ENCODE measurements at regions not wholly inside any gene's neighbourhood (a gene's known extent, or its start where the extent isn't known, plus 50 kb on each side); places are given as distances from the start of the nearest gene placed in this dataset.
"Not testable (repeated sequence)": the region's sequence is repeated elsewhere in the genome, so short reads cannot be mapped to it uniquely, and the experiment has no call there.

GRCh38 chr3:137463131-137463530 is 301.0 kb upstream of the SOX14 start:
- DNase-seq: no peak

DNA sequence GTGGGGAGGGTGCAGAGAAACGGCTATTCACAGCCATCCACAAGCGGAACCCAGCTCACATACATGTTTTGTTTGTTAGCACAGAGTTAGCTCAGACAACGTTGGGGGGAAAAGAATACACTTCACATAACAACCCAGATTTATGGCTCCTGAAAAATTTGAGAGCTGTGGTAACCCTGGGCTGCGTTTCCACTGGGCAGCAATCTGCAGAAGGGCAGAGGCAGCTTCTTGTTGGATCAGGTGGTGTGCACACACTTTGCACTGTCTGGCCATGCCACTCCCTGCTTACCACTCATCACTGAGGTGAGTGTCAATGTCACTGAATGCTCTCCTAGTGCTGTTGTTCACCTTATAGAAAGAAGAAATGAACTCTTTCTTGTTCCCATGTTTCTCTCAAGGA is 299.8 kb upstream of the SOX14 start:
- no peak for DNase-seq

GRCh38 chr3:137468446-137468845 is 295.7 kb upstream of the SOX14 start:
- no peak for DNase-seq

DNA sequence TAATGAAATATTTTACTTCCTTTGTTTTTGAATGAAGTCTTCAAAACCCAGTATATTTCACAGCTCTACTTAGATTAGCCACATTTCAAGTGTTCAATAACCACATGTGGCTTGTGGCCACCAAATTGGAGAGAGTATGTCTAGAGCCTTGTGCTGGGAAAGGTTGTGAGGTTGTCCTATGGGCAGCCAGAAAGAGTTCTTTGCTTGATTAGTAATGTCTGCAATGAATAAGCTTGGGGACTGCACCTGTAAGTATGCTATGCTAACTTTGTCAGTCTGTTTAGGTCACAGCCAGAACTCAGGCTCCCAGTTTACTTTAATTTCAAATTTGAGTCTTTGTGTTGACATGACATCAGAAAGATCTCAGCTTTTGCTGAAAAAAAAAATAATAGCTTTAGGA is 294.9 kb upstream of the SOX14 start:
- no peak for DNase-seq

- no peak for DNase-seq
Observed at GRCh38 chr3:137471130-137471529, 293.0 kb upstream of the SOX14 start.

DNA sequence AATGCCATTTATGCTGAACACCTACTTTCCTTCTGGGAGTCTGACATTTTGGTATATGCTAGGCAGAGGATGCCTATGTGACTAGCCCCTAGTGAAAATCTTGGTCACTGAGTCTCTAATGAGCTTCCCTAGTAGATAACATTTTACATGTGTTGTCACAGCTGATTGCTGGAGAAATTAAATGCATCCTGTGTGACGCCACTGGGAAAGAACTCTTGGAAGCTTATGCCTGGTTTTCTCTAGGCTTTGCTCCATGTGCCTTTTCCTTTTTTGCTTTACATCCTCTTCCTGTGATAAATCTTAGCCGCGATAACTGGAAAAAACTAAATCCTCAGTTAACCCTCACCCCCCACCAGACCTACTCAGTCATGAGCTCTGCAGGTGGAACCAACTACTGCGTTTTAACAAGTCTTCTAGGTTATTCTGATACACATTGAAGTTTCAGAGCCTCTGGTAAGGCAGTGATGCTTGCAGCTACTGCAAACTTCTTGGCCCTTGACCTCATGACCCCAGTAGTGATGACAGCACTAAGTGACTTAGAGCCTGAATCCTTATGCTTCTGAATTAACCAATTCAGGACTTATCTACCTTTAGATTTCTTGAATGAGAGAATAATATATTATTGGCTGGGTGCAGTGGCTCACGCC is 292.4 kb upstream of the SOX14 start:
- no peak for DNase-seq

DNA sequence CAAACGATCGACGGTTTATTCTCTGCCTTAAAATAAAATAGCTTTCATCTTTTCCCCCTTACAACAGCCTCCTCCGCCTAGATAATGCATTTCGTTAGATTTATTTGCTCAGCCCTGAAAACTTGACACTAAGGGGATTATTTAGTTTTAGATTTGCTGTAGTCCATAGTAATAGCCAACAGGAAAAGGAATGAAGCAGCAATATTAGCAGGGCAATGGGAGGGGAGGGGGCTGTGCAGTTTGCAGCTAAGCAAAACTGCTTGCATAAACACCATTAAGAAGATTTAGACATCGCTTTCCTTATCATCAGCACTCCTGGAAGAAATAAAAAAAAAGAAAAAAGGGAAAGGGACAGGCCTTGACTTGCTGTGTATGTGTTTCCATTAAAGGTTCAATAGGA is 286.5 kb upstream of the SOX14 start:
- no peak for DNase-seq

- DNase-seq: no peak
Observed at GRCh38 chr3:137509354-137510045, 254.6 kb upstream of the SOX14 start.

DNA sequence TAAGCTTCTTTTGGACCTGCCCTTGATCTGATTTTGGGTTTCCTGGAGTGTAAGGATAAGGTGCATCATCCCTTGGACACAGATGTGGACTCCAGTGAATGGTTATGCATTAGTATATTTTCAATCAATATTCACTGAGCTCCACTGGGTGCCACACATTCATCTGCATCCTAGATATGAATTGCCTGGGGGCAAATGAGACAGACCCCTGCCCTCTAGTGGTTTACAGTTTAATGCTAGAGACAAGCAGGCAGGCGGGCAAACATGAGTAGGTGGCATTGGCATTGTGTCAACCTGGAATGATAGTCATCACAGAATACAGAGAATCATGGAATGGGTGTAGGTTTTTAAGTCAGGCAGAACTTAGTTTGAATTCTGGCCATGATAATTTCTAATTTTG is 252.5 kb upstream of the SOX14 start:
- no peak for DNase-seq

- no peak for DNase-seq
Observed at GRCh38 chr3:137514853-137515252, 249.3 kb upstream of the SOX14 start.

- DNase-seq: no peak
Observed at GRCh38 chr3:137519602-137520001, 244.5 kb upstream of the SOX14 start.

DNA sequence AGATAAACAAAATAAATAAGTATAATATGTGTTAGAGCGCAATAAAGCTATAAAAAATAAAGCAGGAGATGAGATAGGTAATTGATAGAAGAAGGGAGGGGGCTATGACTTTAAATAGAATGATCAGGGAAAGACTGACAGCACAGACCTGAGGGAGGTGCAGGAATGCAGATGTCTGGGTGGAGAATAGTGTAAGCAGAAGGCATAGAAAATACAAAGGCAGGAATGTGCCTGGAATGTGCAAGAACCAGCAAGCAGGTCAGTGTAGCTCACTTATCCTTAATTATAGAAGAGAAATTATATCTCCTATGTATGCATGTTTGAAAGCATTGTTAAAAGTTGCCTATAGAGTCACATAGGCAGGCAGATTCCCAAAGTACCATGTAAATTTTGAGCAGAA is 239.4 kb upstream of the SOX14 start:
- no peak for DNase-seq

GRCh38 chr3:137525471-137525870 is 238.6 kb upstream of the SOX14 start:
- no peak for DNase-seq

DNA sequence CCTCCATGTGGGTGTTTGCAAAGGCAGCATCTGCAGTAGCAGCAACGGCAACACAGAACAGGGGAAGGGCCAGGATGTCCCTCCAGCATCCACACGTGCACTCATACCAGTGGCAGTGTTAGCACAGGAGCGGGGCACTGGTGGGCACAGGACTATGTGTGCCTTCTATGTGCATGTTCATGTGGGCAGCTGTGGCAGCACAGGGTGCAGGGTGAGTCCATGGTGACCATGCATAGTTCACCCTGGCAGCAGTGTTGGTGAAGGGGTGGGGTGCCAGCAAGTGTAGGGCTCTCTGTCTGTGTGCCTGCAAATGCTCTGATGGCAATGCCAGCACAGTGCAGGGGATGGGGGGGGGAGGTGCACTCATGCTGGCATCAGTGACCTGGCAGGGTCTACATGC is 222.1 kb upstream of the SOX14 start:
- DNase-seq: no peak

DNA sequence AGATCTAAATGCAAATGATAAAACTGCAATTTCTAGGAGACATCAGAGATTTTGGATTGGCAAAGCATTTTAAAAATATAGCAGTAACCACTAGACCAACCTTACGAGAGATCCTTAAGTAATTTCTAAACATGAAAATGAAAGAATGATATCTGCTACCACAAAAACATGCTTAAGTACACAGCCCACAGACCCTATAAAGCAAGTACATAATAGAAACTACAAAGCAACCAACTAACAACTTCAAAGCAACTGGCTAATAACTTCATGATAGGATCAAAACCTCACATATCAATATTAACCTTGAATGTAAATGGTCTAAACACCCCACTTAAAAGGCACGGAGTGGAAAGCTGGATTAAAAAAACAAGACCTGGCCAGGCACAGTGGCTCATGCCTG is 209.9 kb upstream of the SOX14 start:
- no peak for DNase-seq

DNA sequence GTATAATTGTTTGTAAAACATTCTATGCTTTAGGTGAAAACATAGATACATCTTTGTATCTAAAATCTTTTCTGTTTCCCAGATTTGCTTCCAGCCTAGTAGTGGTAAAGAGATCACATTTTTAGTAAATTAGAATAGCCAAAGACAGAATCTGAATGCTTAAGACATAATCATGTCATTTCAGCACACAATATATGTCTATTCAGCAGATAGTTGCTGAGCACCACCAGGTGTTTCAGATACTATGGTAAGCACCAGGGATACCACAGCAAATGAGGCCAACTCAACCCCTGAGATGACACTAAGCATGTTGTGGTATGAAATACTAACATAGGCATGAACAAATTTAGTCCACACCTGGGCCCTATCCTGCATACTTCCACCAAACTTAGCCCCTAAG is 195.2 kb upstream of the SOX14 start:
- no peak for DNase-seq

GRCh38 chr3:137572931-137573330 is 191.2 kb upstream of the SOX14 start:
- no peak for DNase-seq

GRCh38 chr3:137582484-137582883 is 181.6 kb upstream of the SOX14 start:
- DNase-seq: no peak

DNA sequence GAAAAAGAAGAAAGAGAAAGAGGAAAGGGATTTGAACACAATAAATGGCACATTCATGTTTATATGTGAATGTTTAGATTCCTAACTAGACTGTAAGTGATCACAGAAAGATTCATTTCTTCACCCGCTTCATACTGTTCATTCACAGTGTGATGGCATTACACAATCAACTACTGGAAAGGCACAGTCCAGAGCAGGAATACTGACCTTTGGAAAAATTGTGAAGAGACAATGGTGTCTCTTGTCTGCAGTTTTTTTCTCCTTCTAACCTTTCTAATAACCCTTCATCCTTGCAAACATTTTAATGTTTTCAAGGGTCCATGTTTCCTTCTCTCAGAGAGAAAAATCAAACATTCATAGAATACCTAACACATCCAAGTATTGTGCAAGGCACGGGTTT is 180.9 kb upstream of the SOX14 start:
- DNase-seq: no peak

DNA sequence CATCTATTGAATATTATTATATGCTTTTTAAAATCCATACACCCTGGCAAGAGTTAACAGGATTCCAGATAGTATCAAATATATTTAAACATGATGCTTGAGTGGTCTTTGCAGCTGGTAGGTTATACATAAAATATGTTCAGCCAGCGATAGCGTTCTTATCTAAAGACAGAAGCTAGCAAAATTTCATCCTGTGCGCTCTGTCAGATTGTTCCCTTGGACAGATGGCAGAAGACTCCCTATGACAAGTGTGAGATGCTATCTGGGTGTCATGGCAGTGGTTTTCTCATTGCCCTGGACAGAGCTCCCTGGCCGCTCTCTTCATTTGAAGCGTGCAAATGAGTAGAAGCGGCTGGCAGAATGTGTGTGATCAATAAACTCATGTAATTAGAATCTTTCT is 175.2 kb upstream of the SOX14 start:
- no peak for DNase-seq

- not testable (repeated sequence) for DNase-seq
Observed at GRCh38 chr3:137595415-137595814, 168.7 kb upstream of the SOX14 start.

DNA sequence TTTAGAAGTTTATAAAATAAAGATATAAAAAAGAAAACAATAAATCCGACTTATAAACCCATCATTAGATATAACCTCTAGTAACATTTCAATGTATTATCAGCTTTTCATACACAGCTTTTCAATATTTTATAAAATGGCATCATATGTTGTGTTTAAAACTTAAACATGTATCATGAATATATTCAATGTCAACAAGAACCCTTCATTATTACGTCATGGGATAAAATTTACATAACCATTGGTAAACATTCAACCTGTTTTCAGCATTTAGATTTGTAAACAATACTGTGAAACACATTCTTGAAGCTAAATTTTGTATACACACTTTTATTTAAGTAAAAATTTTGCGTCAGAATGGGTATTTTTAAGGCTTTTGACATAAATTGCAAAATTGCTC is 153.4 kb upstream of the SOX14 start:
- no peak for DNase-seq

- DNase-seq: no peak
Observed at GRCh38 chr3:137612291-137612690, 151.8 kb upstream of the SOX14 start.

- no peak for DNase-seq
Observed at GRCh38 chr3:137615659-137616418, 148.3 kb upstream of the SOX14 start.

Data from bone marrow (tissue), 2 donors.